ENCODE measurements at regions not wholly inside any gene's neighbourhood (a gene's known extent, or its start where the extent isn't known, plus 50 kb on each side); places are given as distances from the start of the nearest gene placed in this dataset.

DNA sequence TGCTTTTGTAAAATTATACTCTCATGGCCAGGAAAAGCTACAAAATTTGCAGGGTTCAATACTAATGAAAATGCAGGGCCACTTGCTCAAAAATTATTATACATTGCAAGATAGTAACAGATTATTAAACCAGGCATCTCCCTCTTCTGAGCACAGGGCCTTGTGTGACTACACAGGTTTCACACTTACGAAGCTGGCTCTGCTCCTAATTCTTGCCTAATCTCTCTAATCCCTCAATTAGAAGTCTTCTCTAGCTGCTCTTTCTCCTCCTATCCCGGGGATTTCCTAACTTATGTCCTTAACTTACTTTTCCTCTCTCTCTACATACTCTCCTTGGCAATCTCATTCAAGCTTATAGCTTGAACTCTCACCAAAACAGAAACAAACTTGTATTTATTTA lies 168.3 kb downstream of the AREG start:
- intact Hi-C loops (cut with micrococcal nuclease; ENCODE audit: unreplicated experiment) (no loop called here), in situ Hi-C loops (cut with HindIII; ENCODE audit: extremely low pct_ligation_motif_present, low pct_unique_long_range_greater_than_20kb) (no loop called here)
- H4K20me1 ChIP-seq (ENCODE audit: insufficient read depth, low read length) = no peaks in the 10 kb centered on the region
- FAIRE-seq = no peak
- H3K9me3 ChIP-seq (ENCODE audit: low read length) = no peaks in the 10 kb centered on the region
- no peaks in the 10 kb centered on the region for H3K79me2 ChIP-seq (ENCODE audit: insufficient read depth, low read length)
- no peak overlapping the region for H3K4me3 ChIP-seq (replicated peaks in 1 of 3; ENCODE audit: insufficient read depth in 1 of 3, low read depth in 2 of 3, low read length in 3 of 3)
- no peaks in the 10 kb centered on the region for H3K4me1 ChIP-seq (ENCODE audit: insufficient read depth, low read length)
- no peak overlapping the region for H2AFZ ChIP-seq (ENCODE audit: low read length)
- no peaks in the 10 kb centered on the region for H3K27me3 ChIP-seq (ENCODE audit: control insufficient read depth in 1 of 2, insufficient read depth in 2 of 2, low read length in 2 of 2)
- no peak overlapping the region for H3K9ac ChIP-seq (ENCODE audit: insufficient read depth, low read depth, low read length)
- ATAC-seq = no peak
- H3K27ac ChIP-seq (ENCODE audit: extremely low read length, insufficient read depth, low read length) = no peak overlapping the region
- H3K4me2 ChIP-seq (ENCODE audit: low read depth, low read length) = no peak overlapping the region
- no peak for DNase-seq (ENCODE audit: low spot score)
- 42% methylated on average over 2 of the region's 2 CpGs for WGBS (ENCODE audit: low lambda C conversion rate)
- BruUV-seq (replicated peaks) = no TSS peak
- POLR2A ChIA-PET = no interaction called here
- CTCF ChIA-PET (ENCODE audit: low intra/inter-chr PET ratio, low total read pairs) = no interaction called here
- H3K36me3 ChIP-seq (replicated peaks in 1 of 2; ENCODE audit: control insufficient read depth in 1 of 2, insufficient read depth in 2 of 2, low read length in 2 of 2) = no peaks in the 10 kb centered on the region
- TF ChIP-seq FOXP1 (IDR thresholded peaks at IDR 0.05) (no peak), FOXP1 (CRISPR knock-in tag; IDR thresholded peaks at IDR 0.05) (no peak), ZNF687 (CRISPR knock-in tag; IDR thresholded peaks at IDR 0.05) (no peak), ZNF781 (CRISPR knock-in tag; IDR thresholded peaks at IDR 0.05; ENCODE audit: borderline replicate concordance, not compliant biosample characterization) (no peak), HES4 (CRISPR knock-in tag; IDR thresholded peaks at IDR 0.05; ENCODE audit: borderline replicate concordance) (no peak), KIAA2018 (CRISPR knock-in tag; IDR thresholded peaks at IDR 0.05; ENCODE audit: borderline replicate concordance) (no peak), TOPORS (CRISPR knock-in tag; IDR thresholded peaks at IDR 0.05) (no peak), BCL6 (CRISPR knock-in tag; IDR thresholded peaks at IDR 0.05) (no peak), DDIT3 (CRISPR knock-in tag; IDR thresholded peaks at IDR 0.05) (no peak), JUN (CRISPR knock-in tag; IDR thresholded peaks at IDR 0.05) (no peak), PCBP1 (IDR thresholded peaks at IDR 0.05; ENCODE audit: borderline replicate concordance, low read depth, low read length) (no peak)
- TF ChIP-seq, protein P1, sequence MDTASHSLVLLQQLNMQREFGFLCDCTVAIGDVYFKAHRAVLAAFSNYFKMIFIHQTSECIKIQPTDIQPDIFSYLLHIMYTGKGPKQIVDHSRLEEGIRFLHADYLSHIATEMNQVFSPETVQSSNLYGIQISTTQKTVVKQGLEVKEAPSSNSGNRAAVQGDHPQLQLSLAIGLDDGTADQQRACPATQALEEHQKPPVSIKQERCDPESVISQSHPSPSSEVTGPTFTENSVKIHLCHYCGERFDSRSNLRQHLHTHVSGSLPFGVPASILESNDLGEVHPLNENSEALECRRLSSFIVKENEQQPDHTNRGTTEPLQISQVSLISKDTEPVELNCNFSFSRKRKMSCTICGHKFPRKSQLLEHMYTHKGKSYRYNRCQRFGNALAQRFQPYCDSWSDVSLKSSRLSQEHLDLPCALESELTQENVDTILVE (CRISPR knock-in tag; IDR thresholded peaks at IDR 0.05) = no peak
